Esophagus muscularis mucosa (tissue), 4 donors: ENCODE measurements at regions not wholly inside any gene's neighbourhood (a gene's known extent, or its start where the extent isn't known, plus 50 kb on each side); places are given as distances from the start of the nearest gene placed in this dataset.

Experiments
- DNase-seq: peaks from one replicate; pipeline ENCODE4 v3.0.0-alpha.2; 2017; ENCODE audit errors: extremely low spot score
- H3K27ac ChIP-seq, 4 donors: fragments of 200-600 bp; sonication (generic); replicated peaks in 1 of 4; 1 replicate in 3 of 4; 2 replicates in 1 of 4; pipeline ENCODE4 v1.5.1; 2016 to 2019; ENCODE audit warnings: mild to moderate bottlenecking in 1 of 4
- H3K27me3 ChIP-seq, 4 donors: fragments of 200-600 bp; sonication (generic); one replicate each; pipeline versions ENCODE4 v1.5.1 to v1.6.0; 2016 to 2019
- H3K36me3 ChIP-seq, 4 donors: fragments of 200-600 bp; sonication (generic); one replicate each; pipeline ENCODE4 v1.5.1; 2016 to 2019
- H3K4me1 ChIP-seq, 4 donors: fragments of 200-600 bp; sonication (generic); one replicate each; pipeline ENCODE4 v1.5.1; 2016 to 2019
- H3K4me3 ChIP-seq, 4 donors: fragments of 200-600 bp; sonication (generic); 1 replicate in 2 of 4; 2 replicates in 2 of 4; pipeline ENCODE4 v1.5.1; 2016 to 2019; ENCODE audit warnings: mild to moderate bottlenecking in 4 of 4, moderate library complexity in 1 of 4
- H3K9me3 ChIP-seq, 4 donors: fragments of 200-600 bp; sonication (generic); 1 replicate in 3 of 4; 2 replicates in 1 of 4; pipeline ENCODE4 v1.5.1; 2016 to 2019
- CTCF ChIP-seq, 3 experiments: fragments of 200-600 bp in 2 of 3; fragments of 450-650 bp in 1 of 3; sonication (generic) in 2 of 3; IDR thresholded peaks; one replicate each; pipeline ENCODE4 v1.5.1; 2017 to 2019; ENCODE audit warnings: antibody characterized with exemption in 3 of 3, mild to moderate bottlenecking in 2 of 3, moderate library complexity in 1 of 3
- EP300 ChIP-seq: sonication (generic); formaldehyde crosslinking; IDR thresholded peaks from one replicate; pipeline ENCODE4 v1.6.1; 2017; ENCODE audit warnings: antibody characterized with exemption
- POLR2A ChIP-seq: fragments of 450-650 bp; IDR thresholded peaks from one replicate; pipeline ENCODE4 v1.6.1; 2017; ENCODE audit warnings: antibody characterized with exemption, moderate library complexity, mild to moderate bottlenecking, low read depth
- POLR2AphosphoS5 ChIP-seq, 2 donors: sonication (generic); formaldehyde crosslinking; IDR thresholded peaks; one replicate each; pipeline ENCODE4 v1.6.1; 2017; ENCODE audit warnings: antibody characterized with exemption in 2 of 2
- WGBS: methylation state at CpG from one replicate; pipeline ENCODE4 v1.1.5; 2018; 5-methylcytosine and 5-hydroxymethylcytosine counted together
- intact Hi-C: fragments of 100-400 bp; cut with DNase I; formaldehyde crosslinking; loops from one replicate; pipeline ENCODE4 v1.15.1; 2023

GRCh38 chr7:35499226-35499625 lies 195.7 kb downstream of the HERPUD2 start:
- intact Hi-C loops, result no loop called here
- Histone ChIP-seq H3K4me1 (no peaks in the 10 kb centered on the region), H3K9me3 (no peaks in the 10 kb centered on the region), H3K27ac (no peak overlapping the region), H3K4me3 (no peak overlapping the region), H3K36me3 (no peaks in the 10 kb centered on the region), H3K27me3 (no peaks in the 10 kb centered on the region)
- WGBS, result 78% methylated on average over 5 of the region's 5 CpGs
- DNase-seq, result peak; percentile 87
- TF ChIP-seq EP300 (no peak), CTCF (IDR thresholded peaks at IDR 0.05) (no peak), POLR2AphosphoS5 (IDR thresholded peaks at IDR 0.05) (no peak), POLR2A (no peak)

GRCh38 chr7:35498416-35498815 lies 196.5 kb downstream of the HERPUD2 start:
- DNase-seq, result peak; percentile 75
- Histone ChIP-seq H3K4me3 (no peak overlapping the region), H3K27ac (no peak overlapping the region), H3K9me3 (no peaks in the 10 kb centered on the region), H3K4me1 (no peaks in the 10 kb centered on the region), H3K27me3 (no peaks in the 10 kb centered on the region), H3K36me3 (no peaks in the 10 kb centered on the region)
- intact Hi-C loops, result no loop called here
- 90% methylated on average over 6 of the region's 6 CpGs for WGBS
- no peak for TF ChIP-seq POLR2A
- TF ChIP-seq POLR2AphosphoS5 (IDR thresholded peaks at IDR 0.05), result no peak

GRCh38 chr7:35495844-35496243 lies 199.1 kb downstream of the HERPUD2 start:
- Histone ChIP-seq H3K9me3 (no peaks in the 10 kb centered on the region), H3K4me3 (no peak overlapping the region), H3K27me3 (no peaks in the 10 kb centered on the region), H3K4me1 (peaks cover 0 to 4% (median 0%) of the 10 kb centered on the region in 4 donors), H3K27ac (no peak overlapping the region), H3K36me3 (no peaks in the 10 kb centered on the region)
- 76% methylated on average over 3 of the region's 3 CpGs for WGBS
- no peak for TF ChIP-seq CTCF (IDR thresholded peaks at IDR 0.05)
- intact Hi-C loops, result no loop called here
- no peak for DNase-seq

- Histone ChIP-seq H3K36me3 (no peaks in the 10 kb centered on the region), H3K9me3 (no peaks in the 10 kb centered on the region), H3K4me3 (no peak overlapping the region), H3K27me3 (no peaks in the 10 kb centered on the region), H3K27ac (no peak overlapping the region), H3K4me1 (peaks cover 0 to 4% (median 0%) of the 10 kb centered on the region in 4 donors)
- 83% methylated on average over 2 of the region's 2 CpGs for WGBS
- no peak for TF ChIP-seq POLR2A
- no peak for TF ChIP-seq POLR2AphosphoS5 (IDR thresholded peaks at IDR 0.05)
- TF ChIP-seq EP300, result no peak
- no peak for TF ChIP-seq CTCF (IDR thresholded peaks at IDR 0.05)
- intact Hi-C loops, result no loop called here
- DNase-seq, result no peak
Observed at GRCh38 chr7:35495377-35495776, 199.6 kb downstream of the HERPUD2 start.

- Histone ChIP-seq H3K9me3 (no peaks in the 10 kb centered on the region), H3K36me3 (no peaks in the 10 kb centered on the region), H3K27me3 (no peaks in the 10 kb centered on the region), H3K27ac (no peak overlapping the region), H3K4me1 (peaks cover 0 to 4% (median 0%) of the 10 kb centered on the region in 4 donors), H3K4me3 (no peak overlapping the region)
- TF ChIP-seq POLR2A, result no peak
- TF ChIP-seq CTCF (IDR thresholded peaks at IDR 0.05), result no peak
- no peak for TF ChIP-seq EP300
- no peak for TF ChIP-seq POLR2AphosphoS5 (IDR thresholded peaks at IDR 0.05)
- intact Hi-C loops, result no loop called here
- DNase-seq, result peak; percentile 70
- 68% methylated on average over 3 of the region's 3 CpGs for WGBS
Observed at GRCh38 chr7:35494407-35494806, 200.5 kb downstream of the HERPUD2 start.
